ENCODE measurements at regions not wholly inside any gene's neighbourhood (a gene's known extent, or its start where the extent isn't known, plus 50 kb on each side); places are given as distances from the start of the nearest gene placed in this dataset.

GRCh38 chr16:7027401-7027800 lies 305.2 kb upstream of the RBFOX1 start:
- no peaks in the 10 kb centered on the region for H3K27me3 Mint-ChIP-seq
- no peak overlapping the region for H3K27ac Mint-ChIP-seq
- no peak overlapping the region for H3K4me3 Mint-ChIP-seq

GRCh38 chr16:7026639-7027038 lies 306.0 kb upstream of the RBFOX1 start:
- no peaks in the 10 kb centered on the region for H3K27me3 Mint-ChIP-seq
- H3K4me1 Mint-ChIP-seq, result no peaks in the 10 kb centered on the region

More at GRCh38 chr16:7027401-7027800, 305.2 kb upstream of the RBFOX1 start:
- Mint-ChIP-seq H3K4me1 (no peaks in the 10 kb centered on the region), H3K9me3 (peaks cover 8% of the 10 kb centered on the region), H3K36me3 (peaks cover 2% of the 10 kb centered on the region)
- DNase-seq, result no peak

DNA sequence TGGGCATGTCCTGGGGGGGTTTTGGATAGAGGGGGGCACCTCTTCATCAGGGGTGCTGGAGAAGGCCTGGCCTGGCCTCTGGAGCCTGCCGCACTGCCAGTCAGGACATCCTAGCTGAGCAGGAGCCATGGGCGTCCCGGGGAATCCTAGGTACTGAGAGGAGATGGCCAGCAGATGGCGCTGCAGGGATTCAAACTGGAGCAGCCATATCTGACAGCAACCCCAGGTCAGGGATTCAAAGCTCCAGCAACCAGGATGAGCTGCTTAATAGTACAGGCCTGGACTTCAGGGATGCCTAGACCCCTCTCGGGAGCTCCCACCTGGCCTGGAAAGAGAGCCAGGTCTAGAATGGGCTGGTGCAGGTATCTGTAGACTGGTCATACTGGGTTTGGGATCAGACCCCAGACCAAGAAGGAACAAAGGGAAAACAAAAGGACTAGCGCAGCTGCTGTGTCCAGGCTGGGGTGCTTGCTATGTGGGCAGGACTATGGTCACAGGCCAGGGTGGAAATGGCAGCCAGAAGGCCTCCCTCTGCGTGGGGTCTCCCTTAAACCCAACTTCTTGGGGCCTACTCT lies 306.9 kb upstream of the RBFOX1 start:
- Mint-ChIP-seq H3K4me1 (no peaks in the 10 kb centered on the region), H3K27me3 (no peaks in the 10 kb centered on the region), H3K27ac (no peak overlapping the region), H3K4me3 (no peak overlapping the region), H3K9me3 (peaks cover 8% of the 10 kb centered on the region), H3K36me3 (no peaks in the 10 kb centered on the region)
- DNase-seq, result peak; percentile 10

More at GRCh38 chr16:7026639-7027038, 306.0 kb upstream of the RBFOX1 start:
- Mint-ChIP-seq H3K9me3 (peaks cover 8% of the 10 kb centered on the region), H3K27ac (no peak overlapping the region), H3K4me3 (no peak overlapping the region), H3K36me3 (peaks cover 2% of the 10 kb centered on the region)
- no peak for DNase-seq

DNA sequence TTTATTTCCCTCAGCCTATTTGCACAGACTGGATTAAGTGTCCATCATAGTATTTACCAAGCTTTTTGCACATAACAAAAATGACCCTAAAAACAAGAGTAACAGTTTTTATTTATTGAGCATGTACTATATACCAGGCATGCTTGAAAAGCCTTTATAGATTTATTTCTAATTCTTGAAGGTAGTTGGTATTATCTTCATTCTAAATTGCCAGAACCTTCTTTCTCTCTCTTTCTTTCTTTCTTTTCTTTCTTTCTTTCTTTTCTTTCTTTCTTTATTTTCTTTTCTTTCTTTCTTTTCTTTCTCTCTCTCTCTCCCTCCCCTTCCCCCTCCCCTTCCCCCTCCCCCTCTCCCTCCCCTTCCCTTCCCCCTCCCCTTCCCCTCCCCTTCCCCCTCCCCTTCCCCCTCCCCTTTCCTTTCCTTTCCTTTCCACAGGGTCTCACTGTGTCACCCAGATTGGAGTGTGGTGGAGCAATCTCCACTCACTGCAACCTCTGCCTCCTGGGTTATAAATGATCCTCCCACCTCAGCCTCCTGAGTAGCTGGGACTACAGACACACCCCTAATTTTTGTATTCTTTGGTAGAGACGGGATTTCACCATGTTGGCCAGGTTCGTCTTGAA lies 310.9 kb upstream of the RBFOX1 start:
- Mint-ChIP-seq H3K4me1 (no peaks in the 10 kb centered on the region), H3K36me3 (no peaks in the 10 kb centered on the region), H3K27ac (no peak overlapping the region), H3K27me3 (no peaks in the 10 kb centered on the region), H3K9me3 (peaks cover 3% of the 10 kb centered on the region), H3K4me3 (no peak overlapping the region)
- DNase-seq, result no peak

- H3K4me1 Mint-ChIP-seq, result no peaks in the 10 kb centered on the region
- no peak overlapping the region for H3K27ac Mint-ChIP-seq
- no peaks in the 10 kb centered on the region for H3K27me3 Mint-ChIP-seq
- no peak for DNase-seq
- no peaks in the 10 kb centered on the region for H3K36me3 Mint-ChIP-seq
- no peak overlapping the region for H3K4me3 Mint-ChIP-seq
- no peaks in the 10 kb centered on the region for H3K9me3 Mint-ChIP-seq
Measured at GRCh38 chr16:7017006-7017662, 315.5 kb upstream of the RBFOX1 start.

DNA sequence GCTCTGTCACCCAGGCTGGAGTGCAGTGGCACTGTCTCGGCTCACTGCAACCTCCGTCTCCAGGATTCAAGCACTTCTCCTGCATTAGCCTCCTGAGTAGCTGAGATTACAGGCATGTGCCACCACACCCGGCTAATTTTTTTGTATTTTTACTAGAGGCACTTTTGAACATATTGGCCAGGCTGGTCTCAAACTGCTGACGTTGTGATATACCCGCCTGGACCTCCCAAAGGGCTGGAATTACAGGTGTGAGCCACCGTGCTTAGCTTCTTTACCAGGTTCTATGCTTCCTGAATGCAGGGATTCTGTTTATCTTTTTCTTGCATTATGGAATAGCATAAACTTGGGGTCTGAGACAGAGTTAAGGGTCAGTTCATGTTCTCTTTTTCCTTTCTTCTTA lies 317.9 kb upstream of the RBFOX1 start:
- peaks cover 12% of the 10 kb centered on the region for H3K9me3 Mint-ChIP-seq
- no peaks in the 10 kb centered on the region for H3K36me3 Mint-ChIP-seq
- no peak overlapping the region for H3K4me3 Mint-ChIP-seq
- no peaks in the 10 kb centered on the region for H3K27me3 Mint-ChIP-seq
- no peaks in the 10 kb centered on the region for H3K4me1 Mint-ChIP-seq
- H3K27ac Mint-ChIP-seq, result no peak overlapping the region
- DNase-seq, result no peak

DNA sequence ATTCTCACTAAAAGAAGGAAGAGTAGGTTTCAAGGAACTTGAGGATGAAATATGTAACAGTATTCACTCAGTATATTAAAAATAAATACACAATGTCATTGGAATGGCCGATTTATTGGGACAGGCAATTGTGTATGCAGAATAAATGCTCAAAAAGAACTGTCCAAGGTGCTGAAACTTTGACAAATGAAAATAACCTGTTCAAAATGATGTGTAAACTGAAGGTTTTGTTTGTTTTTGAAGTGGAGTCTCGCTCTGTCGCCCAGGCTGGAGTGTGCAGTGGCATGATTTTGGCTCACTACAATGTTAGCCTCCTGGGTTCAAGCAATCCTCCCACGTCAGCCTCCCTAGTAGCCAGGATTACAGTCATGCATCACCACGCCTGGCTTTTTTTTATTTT lies 318.7 kb upstream of the RBFOX1 start:
- Mint-ChIP-seq H3K4me3 (no peak overlapping the region), H3K4me1 (no peaks in the 10 kb centered on the region)

GRCh38 chr16:7004266-7004665 lies 328.4 kb upstream of the RBFOX1 start:
- no peak overlapping the region for H3K4me3 Mint-ChIP-seq
- H3K27ac Mint-ChIP-seq, result no peak overlapping the region
- peaks cover 3% of the 10 kb centered on the region for H3K9me3 Mint-ChIP-seq
- H3K27me3 Mint-ChIP-seq, result no peaks in the 10 kb centered on the region
- no peaks in the 10 kb centered on the region for H3K4me1 Mint-ChIP-seq
- DNase-seq, result no peak
- peaks cover 2% of the 10 kb centered on the region for H3K36me3 Mint-ChIP-seq

More for the DNA sequence above, 318.7 kb upstream of the RBFOX1 start:
- peaks cover 16% of the 10 kb centered on the region for H3K9me3 Mint-ChIP-seq
- H3K36me3 Mint-ChIP-seq, result no peaks in the 10 kb centered on the region
- H3K27me3 Mint-ChIP-seq, result no peaks in the 10 kb centered on the region
- DNase-seq, result no peak
- H3K27ac Mint-ChIP-seq, result no peak overlapping the region

DNA sequence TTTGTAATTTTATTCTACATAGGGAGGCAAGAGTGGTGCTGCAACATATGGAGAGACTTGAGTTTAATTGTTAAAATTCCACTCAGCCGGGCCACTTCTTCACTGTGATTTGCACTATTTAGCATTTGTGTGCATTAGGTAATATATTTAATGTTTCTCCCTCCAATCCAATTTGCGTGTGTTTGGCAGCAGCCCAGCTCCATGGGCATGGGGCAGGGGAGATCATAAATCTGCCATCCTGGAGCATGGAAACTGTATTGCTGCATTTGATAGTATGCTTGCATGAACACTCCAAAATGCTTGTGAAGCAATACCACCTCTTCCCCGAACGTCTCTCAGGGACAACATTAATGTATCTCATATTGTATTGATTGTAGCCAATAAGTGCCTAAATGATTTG lies 339.1 kb upstream of the RBFOX1 start:
- no peak overlapping the region for H3K27ac Mint-ChIP-seq
- no peaks in the 10 kb centered on the region for H3K27me3 Mint-ChIP-seq
- H3K36me3 Mint-ChIP-seq, result no peaks in the 10 kb centered on the region
- no peak overlapping the region for H3K4me3 Mint-ChIP-seq
- peaks cover 4% of the 10 kb centered on the region for H3K9me3 Mint-ChIP-seq
- no peak for DNase-seq
- no peaks in the 10 kb centered on the region for H3K4me1 Mint-ChIP-seq

DNA sequence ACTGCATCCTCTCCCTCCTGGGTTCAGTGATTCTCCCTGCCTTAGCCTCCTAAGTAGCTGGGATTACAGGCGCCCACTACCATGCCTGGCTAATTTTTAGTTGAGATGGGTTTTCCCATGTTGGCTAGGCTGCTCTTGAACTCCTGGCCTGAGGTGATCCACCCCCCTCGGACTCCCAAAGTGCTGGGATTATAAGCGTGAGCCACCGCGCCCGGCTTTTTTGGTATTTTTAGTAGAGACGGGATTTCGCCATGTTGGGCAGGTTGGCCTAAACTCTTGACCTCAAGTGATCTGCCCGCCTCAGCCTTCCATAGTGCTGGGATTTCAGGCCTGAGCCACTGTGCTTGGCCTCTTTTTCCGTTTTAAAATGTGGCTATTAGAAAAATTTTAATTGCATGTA lies 343.8 kb upstream of the RBFOX1 start:
- Mint-ChIP-seq H3K27ac (no peak overlapping the region), H3K4me1 (no peaks in the 10 kb centered on the region), H3K4me3 (no peak overlapping the region), H3K9me3 (peaks cover 3% of the 10 kb centered on the region), H3K27me3 (no peaks in the 10 kb centered on the region), H3K36me3 (no peaks in the 10 kb centered on the region)
- DNase-seq, result no peak

- Mint-ChIP-seq H3K27ac (no peak overlapping the region), H3K9me3 (peaks cover 3% of the 10 kb centered on the region), H3K4me1 (no peaks in the 10 kb centered on the region), H3K4me3 (no peak overlapping the region), H3K27me3 (no peaks in the 10 kb centered on the region), H3K36me3 (no peaks in the 10 kb centered on the region)
- DNase-seq, result no peak
Measured at GRCh38 chr16:6977916-6978315, 354.7 kb upstream of the RBFOX1 start.

DNA sequence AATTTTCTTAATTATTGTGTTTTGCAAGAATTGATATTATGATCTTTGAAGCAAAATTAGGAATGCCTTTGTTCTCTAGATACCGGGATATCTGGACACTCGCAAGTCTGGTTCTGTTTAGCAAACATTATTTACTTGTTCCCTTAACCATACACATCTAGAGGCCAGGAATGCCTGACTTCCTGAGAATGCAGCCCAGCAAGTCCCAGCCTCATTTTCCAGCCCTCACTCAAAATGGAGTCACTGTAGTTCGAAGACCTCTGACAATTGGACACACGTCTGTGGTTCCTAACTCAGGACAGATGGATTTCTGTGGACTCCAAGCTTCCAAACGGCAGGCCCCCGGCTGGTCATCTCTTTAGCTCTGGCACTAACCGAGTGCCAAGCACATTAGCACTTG lies 355.4 kb upstream of the RBFOX1 start:
- no peaks in the 10 kb centered on the region for H3K4me1 Mint-ChIP-seq
- no peak overlapping the region for H3K27ac Mint-ChIP-seq
- DNase-seq, result no peak
- H3K4me3 Mint-ChIP-seq, result no peak overlapping the region
- no peaks in the 10 kb centered on the region for H3K36me3 Mint-ChIP-seq
- peaks cover 5% of the 10 kb centered on the region for H3K9me3 Mint-ChIP-seq
- H3K27me3 Mint-ChIP-seq, result no peaks in the 10 kb centered on the region

GRCh38 chr16:6976716-6977115 lies 355.9 kb upstream of the RBFOX1 start:
- Mint-ChIP-seq H3K4me3 (no peak overlapping the region), H3K27me3 (no peaks in the 10 kb centered on the region), H3K36me3 (no peaks in the 10 kb centered on the region)

DNA sequence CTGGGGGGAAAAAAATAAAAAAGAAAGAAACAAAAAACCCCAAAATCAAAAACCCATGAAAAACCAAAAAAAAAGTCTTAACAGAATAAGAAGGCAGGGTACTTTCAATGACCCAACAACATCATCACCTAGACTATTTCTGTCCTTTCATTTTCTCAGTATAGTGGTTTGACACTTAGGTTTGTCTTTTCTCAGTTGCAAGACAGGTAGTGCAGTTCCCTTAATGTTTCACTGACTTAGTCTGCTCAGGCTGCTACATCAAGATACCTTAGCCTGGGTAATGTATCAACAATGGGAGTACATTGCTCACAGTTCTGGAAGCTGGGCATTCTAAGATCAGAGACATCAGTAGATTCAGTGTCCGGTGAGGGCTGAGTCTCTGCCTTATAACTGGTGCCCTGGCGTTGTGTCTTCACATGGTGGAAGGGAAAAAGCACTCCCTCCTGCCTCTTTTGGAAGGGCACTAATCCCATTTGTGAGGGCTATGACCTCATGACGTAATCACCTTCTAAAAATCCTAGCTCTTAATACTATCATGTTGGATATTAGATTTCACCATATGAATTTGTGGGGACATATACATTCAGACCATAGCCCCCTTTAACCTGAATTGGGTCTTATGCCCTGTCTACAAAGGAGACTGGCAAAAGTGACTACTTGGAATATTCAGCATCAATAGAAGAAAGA lies 362.3 kb upstream of the RBFOX1 start:
- H3K4me3 Mint-ChIP-seq, result no peak overlapping the region
- no peaks in the 10 kb centered on the region for H3K4me1 Mint-ChIP-seq
- H3K27ac Mint-ChIP-seq, result no peak overlapping the region
- no peaks in the 10 kb centered on the region for H3K36me3 Mint-ChIP-seq
- DNase-seq, result no peak
- H3K27me3 Mint-ChIP-seq, result no peaks in the 10 kb centered on the region
- H3K9me3 Mint-ChIP-seq, result peaks cover 7% of the 10 kb centered on the region

More at GRCh38 chr16:6976716-6977115, 355.9 kb upstream of the RBFOX1 start:
- no peak overlapping the region for H3K27ac Mint-ChIP-seq
- H3K4me1 Mint-ChIP-seq, result no peaks in the 10 kb centered on the region
- DNase-seq, result no peak
- peaks cover 7% of the 10 kb centered on the region for H3K9me3 Mint-ChIP-seq

GRCh38 chr16:6969594-6969993 lies 363.1 kb upstream of the RBFOX1 start:
- Mint-ChIP-seq H3K4me1 (no peaks in the 10 kb centered on the region), H3K9me3 (peaks cover 7% of the 10 kb centered on the region), H3K27ac (no peak overlapping the region), H3K36me3 (no peaks in the 10 kb centered on the region), H3K4me3 (no peak overlapping the region), H3K27me3 (no peaks in the 10 kb centered on the region)
- DNase-seq, result no peak
